H7 (cell line): ENCODE measurements at regions not wholly inside any gene's neighbourhood (a gene's known extent, or its start where the extent isn't known, plus 50 kb on each side); places are given as distances from the start of the nearest gene placed in this dataset.

Experiments used
- DNase-seq: peaks from one replicate; pipeline ENCODE4 v3.0.0; 2012
- H3K27me3 ChIP-seq: 2 replicates; pipeline ENCODE4 v1.6.0; 2011; ENCODE audit warnings: mild to moderate bottlenecking, low read length; ENCODE audit not compliant: control insufficient read depth, insufficient read depth
- H3K36me3 ChIP-seq: replicated peaks from 2 replicates; pipeline ENCODE4 v1.5.1; 2011; ENCODE audit warnings: low read length; ENCODE audit not compliant: control insufficient read depth, insufficient read depth
- H3K4me3 ChIP-seq: 2 replicates; pipeline ENCODE4 v1.5.1; 2011; ENCODE audit warnings: low read depth, mild to moderate bottlenecking, control low read depth, low read length, moderate library complexity; ENCODE audit not compliant: insufficient read depth

GRCh38 chr16:85311741-85312140 is 199.5 kb upstream of the CIBAR2 start:
- Histone ChIP-seq H3K36me3 (no peaks in the 10 kb centered on the region), H3K4me3 (no peak overlapping the region), H3K27me3 (no peaks in the 10 kb centered on the region; the same call in 1 of the 2 replicates)
- DNase-seq = no peak

- no peak for DNase-seq
- Histone ChIP-seq H3K4me3 (no peak overlapping the region), H3K27me3 (no peaks in the 10 kb centered on the region; the same call in 1 of the 2 replicates), H3K36me3 (no peaks in the 10 kb centered on the region)
Observed at GRCh38 chr16:85312174-85312573, 199.9 kb upstream of the CIBAR2 start.

GRCh38 chr16:85312642-85313525 is 200.6 kb upstream of the CIBAR2 start:
- no peaks in the 10 kb centered on the region for H3K36me3 ChIP-seq
- peak; percentile 80 for DNase-seq
- no peaks in the 10 kb centered on the region; the same call in 1 of the 2 replicates for H3K27me3 ChIP-seq

GRCh38 chr16:85313526-85314301 is 201.4 kb upstream of the CIBAR2 start:
- Histone ChIP-seq H3K36me3 (no peaks in the 10 kb centered on the region), H3K27me3 (no peaks in the 10 kb centered on the region; the same call in 1 of the 2 replicates), H3K4me3 (no peak overlapping the region)
- DNase-seq = no peak

More at GRCh38 chr16:85312642-85313525, 200.6 kb upstream of the CIBAR2 start:
- no peak overlapping the region for H3K4me3 ChIP-seq

GRCh38 chr16:85314512-85314971 is 202.3 kb upstream of the CIBAR2 start:
- Histone ChIP-seq H3K36me3 (no peaks in the 10 kb centered on the region), H3K27me3 (no peaks in the 10 kb centered on the region; the same call in 1 of the 2 replicates), H3K4me3 (no peak overlapping the region)
- no peak for DNase-seq

- Histone ChIP-seq H3K27me3 (no peaks in the 10 kb centered on the region; the same call in 1 of the 2 replicates), H3K4me3 (no peak overlapping the region), H3K36me3 (no peaks in the 10 kb centered on the region)
- no peak for DNase-seq
Observed at GRCh38 chr16:85315866-85316265, 203.6 kb upstream of the CIBAR2 start.

- Histone ChIP-seq H3K36me3 (no peaks in the 10 kb centered on the region), H3K4me3 (no peak overlapping the region), H3K27me3 (no peaks in the 10 kb centered on the region)
- DNase-seq = peak; percentile 95
Observed at GRCh38 chr16:85316321-85316919, 204.1 kb upstream of the CIBAR2 start.

GRCh38 chr16:85316944-85317343 is 204.7 kb upstream of the CIBAR2 start:
- H3K36me3 ChIP-seq = no peaks in the 10 kb centered on the region
- no peak for DNase-seq
- H3K27me3 ChIP-seq = no peaks in the 10 kb centered on the region
- no peak overlapping the region for H3K4me3 ChIP-seq

- DNase-seq = no peak
- Histone ChIP-seq H3K4me3 (no peak overlapping the region), H3K36me3 (no peaks in the 10 kb centered on the region), H3K27me3 (no peaks in the 10 kb centered on the region)
Observed at GRCh38 chr16:85317704-85318103, 205.4 kb upstream of the CIBAR2 start.

GRCh38 chr16:85319208-85319983 is 207.1 kb upstream of the CIBAR2 start:
- Histone ChIP-seq H3K27me3 (no peaks in the 10 kb centered on the region), H3K4me3 (no peak overlapping the region), H3K36me3 (no peaks in the 10 kb centered on the region)
- DNase-seq = no peak

- Histone ChIP-seq H3K27me3 (no peaks in the 10 kb centered on the region), H3K36me3 (no peaks in the 10 kb centered on the region), H3K4me3 (no peak overlapping the region)
- DNase-seq = no peak
Observed at GRCh38 chr16:85319984-85320440, 207.7 kb upstream of the CIBAR2 start.

- DNase-seq = no peak
- no peak overlapping the region for H3K4me3 ChIP-seq
- no peaks in the 10 kb centered on the region for H3K36me3 ChIP-seq
- no peaks in the 10 kb centered on the region for H3K27me3 ChIP-seq
Observed at GRCh38 chr16:85320677-85321385, 208.6 kb upstream of the CIBAR2 start.

GRCh38 chr16:85321509-85322271 is 209.4 kb upstream of the CIBAR2 start:
- no peak for DNase-seq
- Histone ChIP-seq H3K36me3 (no peaks in the 10 kb centered on the region), H3K4me3 (no peak overlapping the region), H3K27me3 (no peaks in the 10 kb centered on the region)
